NCI-H1092 treated with DMSO at 0.1 percent for 48 hours (cell line): ENCODE measurements at regions not wholly inside any gene's neighbourhood (a gene's known extent, or its start where the extent isn't known, plus 50 kb on each side); places are given as distances from the start of the nearest gene placed in this dataset.
"Not testable (repeated sequence)": the region's sequence is repeated elsewhere in the genome, so short reads cannot be mapped to it uniquely, and the experiment has no call there.

Source experiments
- DNase-seq: peaks from one replicate; lab custom pipeline; 2025; lab: John Stamatoyannopoulos, UW

GRCh38 chr13:26483546-26483945 lies 73.9 kb upstream of the WASF3 start:
- DNase-seq, result no peak

GRCh38 chr13:26484196-26484595 lies 73.3 kb upstream of the WASF3 start:
- DNase-seq, result no peak

DNA sequence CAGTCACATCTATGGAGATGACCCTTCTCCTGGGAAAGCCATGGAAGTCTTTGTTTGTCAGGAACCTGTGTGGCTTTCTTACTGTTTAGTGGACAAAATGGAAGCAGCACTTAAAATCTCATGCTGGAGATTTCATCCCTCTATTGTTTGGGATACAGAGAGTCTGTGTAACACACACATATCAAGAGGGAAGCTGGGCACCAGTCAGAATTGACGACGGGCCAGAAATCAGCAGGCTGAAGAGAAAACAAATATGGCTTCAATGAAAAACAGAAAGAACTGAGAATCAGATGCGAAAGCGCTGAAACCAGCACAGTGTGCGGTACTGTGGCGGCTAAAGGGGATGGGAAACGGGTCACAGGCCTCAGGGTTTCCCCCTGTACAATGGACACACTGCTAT lies 72.2 kb upstream of the WASF3 start:
- peak; percentile 67 for DNase-seq

DNA sequence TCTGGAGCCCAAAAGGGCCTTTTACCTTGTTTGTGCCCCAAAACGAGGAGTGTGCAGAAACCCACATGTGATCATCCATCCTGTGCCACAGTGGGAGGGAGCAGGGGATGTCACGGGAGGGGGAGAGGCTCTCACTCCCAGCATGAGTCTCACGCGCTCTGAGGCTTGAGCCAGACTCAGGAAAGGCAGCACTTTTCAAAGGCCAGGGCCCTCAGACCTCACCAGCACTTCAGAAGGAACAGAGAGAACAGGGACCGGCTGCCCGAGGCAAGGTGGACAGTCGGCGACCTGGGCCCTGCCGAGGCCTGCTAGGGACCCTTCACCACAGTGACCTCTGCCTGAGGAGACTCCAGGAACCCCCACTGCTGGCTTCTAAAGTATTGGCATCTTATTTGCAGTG lies 71.7 kb upstream of the WASF3 start:
- DNase-seq, result peak; percentile 65

- DNase-seq, result no peak
These were observed 70.9 kb upstream of the WASF3 start for GRCh38 chr13:26486550-26486949.

GRCh38 chr13:26487781-26488180 lies 69.7 kb upstream of the WASF3 start:
- no peak for DNase-seq

DNA sequence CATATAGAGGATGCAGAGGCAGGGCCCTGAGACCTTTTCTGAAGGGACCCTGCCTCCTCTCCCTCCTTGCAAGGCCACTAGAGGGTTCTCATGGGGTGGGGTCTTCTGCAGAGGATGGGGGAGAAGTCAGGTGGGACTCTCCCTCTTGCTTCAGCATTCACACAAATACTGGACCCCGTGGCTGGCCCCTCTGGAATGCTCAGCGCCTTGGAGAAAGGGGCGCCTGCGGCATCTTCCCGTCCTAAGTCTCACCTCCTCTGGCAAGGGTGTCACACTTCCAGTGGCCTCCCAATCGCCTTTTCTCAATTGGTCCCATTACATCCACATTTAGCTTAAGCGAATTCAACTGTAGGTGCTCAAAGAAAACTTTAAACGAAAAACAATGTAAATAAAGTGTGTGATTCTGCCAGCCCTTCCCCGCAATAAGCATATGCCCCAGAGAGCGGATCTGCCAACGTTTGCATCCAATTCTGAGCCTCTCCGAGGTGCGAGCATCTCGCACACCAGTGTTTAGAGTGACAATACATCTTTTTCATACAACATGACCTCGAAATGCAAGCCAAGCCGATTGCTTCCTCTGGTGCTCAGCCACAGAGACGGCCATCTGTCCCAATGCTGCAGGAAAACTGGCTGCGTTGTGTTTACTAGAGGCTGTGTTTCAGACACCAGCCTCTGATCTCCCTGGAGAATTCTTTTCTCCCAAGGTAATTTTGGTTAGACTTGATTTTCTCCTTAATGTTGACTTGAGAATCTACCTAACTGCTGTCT lies 69.1 kb upstream of the WASF3 start:
- no peak for DNase-seq

DNA sequence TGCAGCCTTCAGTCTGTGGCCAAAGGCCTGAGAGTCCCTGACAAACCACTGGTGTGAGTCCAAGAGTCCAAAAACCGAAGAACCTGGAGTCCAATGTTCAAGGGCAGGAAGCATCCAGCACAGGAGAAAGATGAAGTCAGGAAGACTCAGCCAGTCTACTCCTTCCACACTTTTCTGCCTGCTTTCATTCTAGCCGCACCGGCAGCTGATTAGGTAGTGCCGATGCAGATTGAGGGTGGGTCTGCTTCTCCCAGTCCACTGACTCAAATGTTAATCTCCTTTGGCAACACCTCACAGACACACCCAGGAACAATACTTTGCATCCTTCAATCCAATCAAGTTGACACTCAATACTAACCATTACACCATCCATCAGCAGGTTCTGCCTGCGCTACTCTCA lies 65.2 kb upstream of the WASF3 start:
- not testable (repeated sequence) for DNase-seq

DNA sequence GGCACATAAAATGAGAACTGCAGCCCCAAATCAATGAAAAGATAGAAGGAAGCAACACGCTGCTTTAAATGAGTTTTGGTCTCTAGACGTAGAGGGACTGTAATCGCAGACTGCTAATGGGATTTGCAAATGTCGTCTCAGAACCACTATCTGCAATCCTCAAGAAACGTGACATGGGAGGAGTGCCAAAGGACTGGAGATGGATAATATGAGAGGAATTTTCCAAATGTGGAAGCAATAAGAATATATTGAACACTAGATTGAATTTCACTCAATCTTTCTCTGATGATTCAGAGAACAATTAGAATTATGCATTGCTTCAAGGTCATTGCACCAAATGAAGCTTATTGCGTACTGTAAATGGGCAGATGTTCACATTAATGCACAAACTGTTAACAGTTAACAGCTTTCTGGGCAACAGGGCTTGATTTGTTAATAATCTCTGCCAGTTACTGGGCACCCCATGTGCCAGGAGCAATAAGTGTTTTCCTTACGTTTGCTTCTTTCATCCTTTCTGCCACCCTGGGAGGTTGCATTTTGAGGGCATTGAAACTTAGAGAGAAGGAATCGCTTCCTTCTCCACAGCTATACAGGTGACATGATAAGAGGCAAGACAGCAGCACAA lies 62.8 kb upstream of the WASF3 start:
- no peak for DNase-seq

DNA sequence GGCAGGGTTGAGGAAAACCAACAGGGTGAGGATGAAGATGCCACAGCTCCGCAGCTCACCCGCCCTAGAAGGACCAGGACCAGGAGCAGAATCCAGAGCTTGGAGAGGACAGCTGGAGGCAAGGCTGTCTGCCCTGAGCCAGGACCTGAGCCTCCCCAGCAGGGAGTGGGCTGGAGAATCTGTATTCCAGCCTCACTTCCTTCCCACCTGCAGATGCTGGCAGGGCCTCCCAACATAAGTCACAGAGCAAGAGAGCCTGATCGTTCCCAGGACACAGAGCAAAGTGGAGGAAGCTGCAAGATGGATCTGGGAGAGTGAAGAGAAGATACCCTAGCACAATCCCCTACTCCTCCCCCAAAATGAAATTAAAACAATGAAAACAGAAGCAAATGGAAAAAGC lies 61.7 kb upstream of the WASF3 start:
- DNase-seq, result no peak

GRCh38 chr13:26497968-26498511 lies 59.4 kb upstream of the WASF3 start:
- no peak for DNase-seq

DNA sequence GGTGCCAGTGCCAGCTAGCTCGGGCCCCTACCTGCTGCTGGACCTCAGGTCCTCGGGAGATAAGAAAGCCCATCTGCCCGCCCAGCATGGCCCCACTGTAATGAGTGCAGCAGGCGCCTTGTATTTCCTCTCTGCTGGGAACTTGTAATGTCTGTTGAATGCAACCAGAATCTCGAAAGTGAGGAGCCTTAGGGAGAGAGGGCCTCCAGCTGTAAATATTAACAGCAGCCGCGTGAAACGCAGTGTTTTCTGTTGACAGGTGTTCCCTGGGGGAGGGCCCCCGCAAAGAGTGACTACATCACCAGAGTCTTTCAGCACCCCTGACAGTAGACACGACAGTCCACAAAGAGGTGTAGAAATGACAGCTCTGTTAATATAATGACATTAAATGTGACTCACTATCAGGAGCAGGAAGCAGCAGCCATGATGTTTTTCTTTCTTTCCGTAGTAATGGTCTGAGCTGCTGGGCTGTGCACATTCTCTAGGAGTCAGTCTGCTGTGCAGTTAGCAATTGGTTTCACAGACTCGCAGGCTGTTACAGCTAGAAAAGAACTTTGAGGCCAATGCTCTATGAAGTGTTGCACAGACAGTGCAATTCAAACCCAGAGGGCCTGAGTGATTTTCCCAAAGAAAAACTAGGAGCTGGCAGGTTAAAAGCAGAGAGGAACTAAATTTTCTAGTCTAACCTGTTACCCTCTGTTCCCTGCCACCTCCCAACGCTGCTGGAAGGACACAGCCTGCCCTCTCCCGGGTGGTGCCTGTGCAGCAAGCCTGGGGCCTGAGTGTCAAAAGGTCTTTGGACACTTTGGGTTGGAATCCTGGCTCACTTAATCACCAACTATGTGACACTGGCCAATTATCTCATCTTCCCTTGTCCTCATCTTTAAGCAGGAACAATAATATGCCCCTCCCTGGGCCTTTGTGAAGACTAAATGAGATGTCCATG lies 58.6 kb upstream of the WASF3 start:
- no peak for DNase-seq

GRCh38 chr13:26500618-26501320 lies 56.7 kb upstream of the WASF3 start:
- no peak for DNase-seq

DNA sequence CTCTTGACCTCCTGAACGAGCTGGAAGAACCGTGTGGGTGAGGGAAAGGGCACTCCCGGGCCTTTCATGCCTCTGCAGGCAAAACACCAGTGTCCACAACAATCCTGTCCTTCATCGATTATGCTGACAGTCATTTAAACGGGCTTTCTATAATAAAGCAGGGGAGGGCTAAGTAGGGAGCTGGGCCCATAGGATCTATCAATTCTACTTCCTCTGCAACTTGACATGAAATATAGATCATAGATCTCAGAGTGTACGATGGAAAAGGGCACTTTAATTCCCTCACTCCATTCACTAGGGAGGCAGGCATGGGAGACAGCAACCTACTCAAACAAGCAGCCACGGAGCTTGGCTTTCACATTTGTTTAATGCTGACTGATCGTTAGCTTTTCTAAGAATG lies 55.8 kb upstream of the WASF3 start:
- DNase-seq, result no peak

- DNase-seq, result no peak
These were observed 54.7 kb upstream of the WASF3 start for GRCh38 chr13:26502826-26503225.

GRCh38 chr13:26503826-26504594 lies 53.5 kb upstream of the WASF3 start:
- DNase-seq, result no peak
